Endothelial cell of hepatic sinusoid (primary cell): ENCODE measurements at regions not wholly inside any gene's neighbourhood (a gene's known extent, or its start where the extent isn't known, plus 50 kb on each side); places are given as distances from the start of the nearest gene placed in this dataset.
"Not testable (repeated sequence)": the region's sequence is repeated elsewhere in the genome, so short reads cannot be mapped to it uniquely, and the experiment has no call there.

Source experiments
- in situ Hi-C: cut with HindIII; loops from 2 replicates; pipeline ENCODE4 v1.10.0; 2017; ENCODE audit warnings: low sequenced_read_pairs

- in situ Hi-C loops: no loop called here
These were observed 67.1 kb upstream of the DCN start for GRCh38 chr12:91249518-91250272.

- in situ Hi-C loops: no loop called here
These were observed 66.4 kb upstream of the DCN start for GRCh38 chr12:91249054-91249453.

- in situ Hi-C loops: not testable (repeated sequence)
These were observed 60.6 kb upstream of the DCN start for GRCh38 chr12:91243177-91243576.

GRCh38 chr12:91241756-91242155 is 59.1 kb upstream of the DCN start:
- in situ Hi-C loops: no loop called here

GRCh38 chr12:91240386-91241095 is 57.9 kb upstream of the DCN start:
- in situ Hi-C loops: no loop called here

- in situ Hi-C loops: no loop called here
These were observed 56.9 kb upstream of the DCN start for GRCh38 chr12:91239481-91239880.
